ENCODE measurements at regions not wholly inside any gene's neighbourhood (a gene's known extent, or its start where the extent isn't known, plus 50 kb on each side); places are given as distances from the start of the nearest gene placed in this dataset.

DNA sequence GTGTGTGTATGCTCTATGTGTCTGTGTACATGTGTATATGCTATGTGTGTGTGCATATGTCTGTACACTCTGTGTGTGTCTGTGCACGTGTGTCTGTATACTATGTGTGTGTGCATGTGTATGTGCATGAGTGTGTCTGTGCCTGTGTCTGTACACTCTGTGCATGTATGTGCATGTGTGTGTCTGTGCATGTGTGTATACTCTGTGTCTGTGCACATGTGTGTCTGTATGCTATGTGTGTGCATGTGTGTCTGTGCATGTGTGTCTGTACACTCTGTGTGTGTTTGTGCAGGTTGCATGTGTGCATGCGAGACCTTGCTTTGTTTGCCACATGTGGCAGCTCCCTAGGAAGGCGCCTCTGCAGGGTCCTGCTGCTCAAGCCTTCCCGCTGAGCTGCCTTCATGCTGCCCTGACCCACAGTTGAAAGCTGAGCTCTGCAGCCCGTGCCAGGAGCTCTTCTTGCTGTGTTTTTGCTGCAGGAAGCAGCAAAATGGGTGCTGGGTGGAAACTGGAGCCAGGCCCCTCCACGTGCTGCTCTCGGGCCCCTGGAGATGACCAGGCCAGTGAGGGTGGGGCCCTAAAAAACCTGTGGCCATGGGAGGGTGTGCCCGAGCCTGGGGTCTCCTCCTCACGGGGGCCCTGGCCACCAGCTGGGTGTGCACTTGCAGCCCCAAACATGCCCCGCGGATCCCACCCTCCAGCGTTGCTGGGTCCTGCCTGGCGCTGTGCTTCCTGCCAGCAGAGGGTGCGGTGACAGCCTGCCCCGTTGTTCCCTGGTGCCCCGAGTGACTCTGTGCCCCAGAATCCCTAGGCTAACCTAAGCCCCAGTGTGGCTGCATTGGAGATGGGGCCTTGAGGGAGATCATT, 109.1 kb downstream of the DACT2 start:
- Histone ChIP-seq H3K9me3 (ENCODE audit: low read depth) (no peaks in the 10 kb centered on the region), H3K27me3 (no peaks in the 10 kb centered on the region), H3K27ac (no peak overlapping the region), H3K4me3 (no peak overlapping the region), H3K9me2 (replicated peaks; ENCODE audit: insufficient read depth) (no peaks in the 10 kb centered on the region), H4K20me1 (ENCODE audit: insufficient read depth, poor library complexity, severe bottlenecking) (no peaks in the 10 kb centered on the region), H3K4me1 (ENCODE audit: insufficient read depth) (no peaks in the 10 kb centered on the region), H3K36me3 (replicated peaks; ENCODE audit: insufficient read depth, low read depth) (no peaks in the 10 kb centered on the region), H3K79me2 (no peaks in the 10 kb centered on the region), H2AFZ (no peak overlapping the region), H3K4me2 (no peak overlapping the region)
- TF ChIP-seq EZH2 (IDR thresholded peaks at IDR 0.05; ENCODE audit: borderline replicate concordance) (no peak), EZH2phosphoT487 (IDR thresholded peaks at IDR 0.05; ENCODE audit: low read depth, severe bottlenecking, unreplicated experiment) (no peak)
- TF ChIP-seq, protein P1, sequence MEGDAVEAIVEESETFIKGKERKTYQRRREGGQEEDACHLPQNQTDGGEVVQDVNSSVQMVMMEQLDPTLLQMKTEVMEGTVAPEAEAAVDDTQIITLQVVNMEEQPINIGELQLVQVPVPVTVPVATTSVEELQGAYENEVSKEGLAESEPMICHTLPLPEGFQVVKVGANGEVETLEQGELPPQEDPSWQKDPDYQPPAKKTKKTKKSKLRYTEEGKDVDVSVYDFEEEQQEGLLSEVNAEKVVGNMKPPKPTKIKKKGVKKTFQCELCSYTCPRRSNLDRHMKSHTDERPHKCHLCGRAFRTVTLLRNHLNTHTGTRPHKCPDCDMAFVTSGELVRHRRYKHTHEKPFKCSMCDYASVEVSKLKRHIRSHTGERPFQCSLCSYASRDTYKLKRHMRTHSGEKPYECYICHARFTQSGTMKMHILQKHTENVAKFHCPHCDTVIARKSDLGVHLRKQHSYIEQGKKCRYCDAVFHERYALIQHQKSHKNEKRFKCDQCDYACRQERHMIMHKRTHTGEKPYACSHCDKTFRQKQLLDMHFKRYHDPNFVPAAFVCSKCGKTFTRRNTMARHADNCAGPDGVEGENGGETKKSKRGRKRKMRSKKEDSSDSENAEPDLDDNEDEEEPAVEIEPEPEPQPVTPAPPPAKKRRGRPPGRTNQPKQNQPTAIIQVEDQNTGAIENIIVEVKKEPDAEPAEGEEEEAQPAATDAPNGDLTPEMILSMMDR (IDR thresholded peaks at IDR 0.05; ENCODE audit: poor library complexity), result no peak
- DNase-seq (ENCODE audit: low spot score), result no peak
- 85% methylated on average over 16 of the region's 16 CpGs for WGBS (ENCODE audit: low lambda C conversion rate, missing lambda C conversion rate)

DNA sequence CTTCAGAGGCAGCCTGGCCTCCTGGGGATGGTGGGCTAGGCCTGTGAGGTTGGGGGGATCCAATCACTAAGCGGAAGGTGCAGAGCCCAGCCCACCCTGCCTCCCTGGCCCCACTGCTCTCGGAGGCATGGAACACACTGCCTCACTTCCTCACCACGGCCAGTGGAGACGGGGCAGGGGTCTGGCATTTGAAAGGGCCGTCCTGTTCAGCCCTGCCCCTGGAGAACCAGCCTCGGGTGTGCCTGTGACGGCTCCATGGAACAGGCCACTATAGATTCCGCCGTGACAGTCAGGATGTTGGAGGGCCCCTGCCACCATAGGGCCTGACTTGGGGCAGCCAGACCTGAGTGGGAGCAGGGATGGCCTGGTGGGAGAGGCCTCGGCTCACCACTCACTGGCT, 110.2 kb downstream of the DACT2 start:
- no peaks in the 10 kb centered on the region for H4K20me1 ChIP-seq (ENCODE audit: insufficient read depth, poor library complexity, severe bottlenecking)
- no peak overlapping the region for H2AFZ ChIP-seq
- WGBS (ENCODE audit: low lambda C conversion rate, missing lambda C conversion rate), result 81% methylated on average over 10 of the region's 10 CpGs
- no peak for DNase-seq (ENCODE audit: low spot score)
- H3K4me2 ChIP-seq, result no peak overlapping the region
- no peaks in the 10 kb centered on the region for H3K36me3 ChIP-seq (replicated peaks; ENCODE audit: insufficient read depth, low read depth)
- TF ChIP-seq EZH2phosphoT487 (IDR thresholded peaks at IDR 0.05; ENCODE audit: low read depth, severe bottlenecking, unreplicated experiment), result no peak
- TF ChIP-seq, protein P1 (IDR thresholded peaks at IDR 0.05; ENCODE audit: poor library complexity), result no peak
- no peak for TF ChIP-seq EZH2 (IDR thresholded peaks at IDR 0.05; ENCODE audit: borderline replicate concordance)
- no peaks in the 10 kb centered on the region for H3K9me2 ChIP-seq (replicated peaks; ENCODE audit: insufficient read depth)
- no peak overlapping the region for H3K4me3 ChIP-seq
- H3K9me3 ChIP-seq (ENCODE audit: low read depth), result no peaks in the 10 kb centered on the region
- no peaks in the 10 kb centered on the region for H3K79me2 ChIP-seq
- H3K27me3 ChIP-seq, result no peaks in the 10 kb centered on the region
- no peak overlapping the region for H3K27ac ChIP-seq
- no peaks in the 10 kb centered on the region for H3K4me1 ChIP-seq (ENCODE audit: insufficient read depth)

DNA sequence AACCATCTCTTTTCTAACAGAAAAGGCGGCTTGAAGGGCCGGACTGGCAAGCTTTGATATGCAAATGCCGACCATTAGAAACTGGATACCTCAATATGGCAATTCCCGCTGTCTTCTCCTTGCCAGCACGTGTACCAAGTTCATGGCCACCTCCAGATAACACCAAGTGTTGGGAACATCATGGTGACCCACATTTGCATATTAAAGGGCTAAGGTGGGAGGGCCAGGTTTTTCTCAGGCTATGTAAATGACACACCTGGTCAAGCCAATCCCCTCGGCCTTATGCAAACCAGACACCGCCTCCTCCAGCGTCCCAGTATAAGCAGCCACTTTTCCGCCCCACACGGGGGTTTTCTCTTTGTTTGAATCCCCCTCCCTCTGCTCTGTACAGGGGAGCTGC, 110.7 kb downstream of the DACT2 start:
- Histone ChIP-seq H2AFZ (no peak overlapping the region), H3K4me2 (no peak overlapping the region), H3K4me1 (ENCODE audit: insufficient read depth) (no peaks in the 10 kb centered on the region), H3K4me3 (no peak overlapping the region), H3K9me3 (ENCODE audit: low read depth) (no peaks in the 10 kb centered on the region), H3K27me3 (no peaks in the 10 kb centered on the region), H4K20me1 (ENCODE audit: insufficient read depth, poor library complexity, severe bottlenecking) (no peaks in the 10 kb centered on the region), H3K79me2 (no peaks in the 10 kb centered on the region), H3K9me2 (replicated peaks; ENCODE audit: insufficient read depth) (no peaks in the 10 kb centered on the region), H3K36me3 (replicated peaks; ENCODE audit: insufficient read depth, low read depth) (no peaks in the 10 kb centered on the region), H3K27ac (no peak overlapping the region)
- 69% methylated on average over 10 of the region's 10 CpGs for WGBS (ENCODE audit: low lambda C conversion rate, missing lambda C conversion rate)
- TF ChIP-seq EZH2phosphoT487 (IDR thresholded peaks at IDR 0.05; ENCODE audit: low read depth, severe bottlenecking, unreplicated experiment), result no peak
- TF ChIP-seq, protein P1 (IDR thresholded peaks at IDR 0.05; ENCODE audit: poor library complexity), result no peak
- no peak for TF ChIP-seq EZH2 (IDR thresholded peaks at IDR 0.05; ENCODE audit: borderline replicate concordance)
- no peak for DNase-seq (ENCODE audit: low spot score)

Data from hepatocyte (in vitro differentiated cells).